ENCODE measurements at regions not wholly inside any gene's neighbourhood (a gene's known extent, or its start where the extent isn't known, plus 50 kb on each side); places are given as distances from the start of the nearest gene placed in this dataset.

- Histone ChIP-seq H3K9me3 (ENCODE audit: control insufficient read depth, insufficient read depth, low read depth, low read length) (no peaks in the 10 kb centered on the region), H3K27ac (ENCODE audit: insufficient read depth, low read length) (no peak overlapping the region), H3K36me3 (ENCODE audit: control insufficient read depth, insufficient read depth, low read length) (no peaks in the 10 kb centered on the region), H3K4me3 (replicated peaks in 1 of 4; ENCODE audit: control extremely low read depth in 1 of 4, insufficient read depth in 1 of 4, low read depth in 3 of 4, low read length in 4 of 4) (no peak overlapping the region), H3K4me1 (ENCODE audit: control insufficient read depth, extremely low read depth, insufficient read depth, low read length) (no peaks in the 10 kb centered on the region), H4K20me1 (ENCODE audit: control insufficient read depth, extremely low read depth, insufficient read depth, low read length) (no peaks in the 10 kb centered on the region), H3K79me2 (ENCODE audit: control insufficient read depth, insufficient read depth, low read length) (no peaks in the 10 kb centered on the region), H3K4me2 (ENCODE audit: extremely low read depth, insufficient read depth, low read length) (no peak overlapping the region), H3K27me3 (ENCODE audit: control insufficient read depth, insufficient read depth, low read length) (no peaks in the 10 kb centered on the region), H2AFZ (ENCODE audit: low read length) (no peak overlapping the region), H3K9ac (ENCODE audit: insufficient read depth, low read length) (no peak overlapping the region)
- no peak for TF ChIP-seq CTCF (conservative IDR thresholded peaks at IDR 0.05 in 1 of 2, IDR thresholded peaks at IDR 0.05 in 1 of 2; ENCODE audit: low read depth in 1 of 2, low read length in 2 of 2)
- TF ChIP-seq EZH2 (IDR thresholded peaks at IDR 0.05; ENCODE audit: low read length, missing control alignments) = no peak
- no peak for DNase-seq (ENCODE audit: low read depth in 2 of 2)
These were observed 812.2 kb downstream of the C4orf33 start for GRCh38 chr4:129908117-129908516.

GRCh38 chr4:129916991-129917390 is 821.0 kb downstream of the C4orf33 start:
- Histone ChIP-seq H3K4me3 (replicated peaks in 1 of 4; ENCODE audit: control extremely low read depth in 1 of 4, insufficient read depth in 1 of 4, low read depth in 3 of 4, low read length in 4 of 4) (no peak overlapping the region), H3K4me2 (ENCODE audit: extremely low read depth, insufficient read depth, low read length) (no peak overlapping the region), H2AFZ (ENCODE audit: low read length) (no peak overlapping the region), H3K36me3 (ENCODE audit: control insufficient read depth, insufficient read depth, low read length) (no peaks in the 10 kb centered on the region), H3K9me3 (ENCODE audit: control insufficient read depth, insufficient read depth, low read depth, low read length) (no peaks in the 10 kb centered on the region), H3K4me1 (ENCODE audit: control insufficient read depth, extremely low read depth, insufficient read depth, low read length) (no peaks in the 10 kb centered on the region), H3K27ac (ENCODE audit: insufficient read depth, low read length) (no peak overlapping the region), H3K9ac (ENCODE audit: insufficient read depth, low read length) (no peak overlapping the region), H3K27me3 (ENCODE audit: control insufficient read depth, insufficient read depth, low read length) (no peaks in the 10 kb centered on the region), H3K79me2 (ENCODE audit: control insufficient read depth, insufficient read depth, low read length) (no peaks in the 10 kb centered on the region), H4K20me1 (ENCODE audit: control insufficient read depth, extremely low read depth, insufficient read depth, low read length) (no peaks in the 10 kb centered on the region)
- DNase-seq (ENCODE audit: low read depth in 2 of 2) = no peak
- TF ChIP-seq EZH2 (IDR thresholded peaks at IDR 0.05; ENCODE audit: low read length, missing control alignments) (no peak), CTCF (conservative IDR thresholded peaks at IDR 0.05 in 1 of 2, IDR thresholded peaks at IDR 0.05 in 1 of 2; ENCODE audit: low read depth in 1 of 2, low read length in 2 of 2) (no peak)

- no peaks in the 10 kb centered on the region for H3K27me3 ChIP-seq (ENCODE audit: control insufficient read depth, insufficient read depth, low read length)
- DNase-seq (ENCODE audit: low read depth in 2 of 2) = no peak
- H3K9ac ChIP-seq (ENCODE audit: insufficient read depth, low read length) = no peak overlapping the region
- H3K36me3 ChIP-seq (ENCODE audit: control insufficient read depth, insufficient read depth, low read length) = no peaks in the 10 kb centered on the region
- no peak overlapping the region for H2AFZ ChIP-seq (ENCODE audit: low read length)
- no peaks in the 10 kb centered on the region for H3K9me3 ChIP-seq (ENCODE audit: control insufficient read depth, insufficient read depth, low read depth, low read length)
- no peak overlapping the region for H3K27ac ChIP-seq (ENCODE audit: insufficient read depth, low read length)
- no peaks in the 10 kb centered on the region for H3K79me2 ChIP-seq (ENCODE audit: control insufficient read depth, insufficient read depth, low read length)
- H3K4me2 ChIP-seq (ENCODE audit: extremely low read depth, insufficient read depth, low read length) = no peak overlapping the region
- no peaks in the 10 kb centered on the region for H4K20me1 ChIP-seq (ENCODE audit: control insufficient read depth, extremely low read depth, insufficient read depth, low read length)
- no peak overlapping the region for H3K4me3 ChIP-seq (replicated peaks in 1 of 4; ENCODE audit: control extremely low read depth in 1 of 4, insufficient read depth in 1 of 4, low read depth in 3 of 4, low read length in 4 of 4)
- TF ChIP-seq EZH2 (IDR thresholded peaks at IDR 0.05; ENCODE audit: low read length, missing control alignments) (no peak), CTCF (conservative IDR thresholded peaks at IDR 0.05 in 1 of 2, IDR thresholded peaks at IDR 0.05 in 1 of 2; ENCODE audit: low read depth in 1 of 2, low read length in 2 of 2) (no peak)
- H3K4me1 ChIP-seq (ENCODE audit: control insufficient read depth, extremely low read depth, insufficient read depth, low read length) = no peaks in the 10 kb centered on the region
These were observed 821.7 kb downstream of the C4orf33 start for GRCh38 chr4:129917651-129918050.

Data from fibroblast of lung (primary cell).